Breast epithelium (tissue), 4 donors: ENCODE measurements at regions not wholly inside any gene's neighbourhood (a gene's known extent, or its start where the extent isn't known, plus 50 kb on each side); places are given as distances from the start of the nearest gene placed in this dataset.

Source experiments
- DNase-seq, 2 donors: peaks; one replicate each; pipeline ENCODE4 v3.0.0-alpha.2; 2019; ENCODE audit warnings: low spot score in 2 of 2
- H3K27ac ChIP-seq, 2 donors: fragments of 200-600 bp; sonication (generic) in 1 of 2; one replicate each; pipeline ENCODE4 v1.5.1; 2016 to 2019; ENCODE audit warnings: mild to moderate bottlenecking in 1 of 2
- H3K27me3 ChIP-seq, 2 donors: fragments of 200-600 bp; sonication (generic) in 1 of 2; one replicate each; pipeline versions ENCODE4 v1.5.1 to v1.6.0; 2017 to 2019; ENCODE audit warnings: control low read depth in 1 of 2, mild to moderate bottlenecking in 1 of 2
- H3K36me3 ChIP-seq: fragments of 200-600 bp; one replicate; pipeline ENCODE4 v1.5.1; 2019
- H3K4me1 ChIP-seq, 2 donors: fragments of 200-600 bp; sonication (generic); one replicate each; pipeline ENCODE4 v1.5.1; 2016 to 2019; ENCODE audit warnings: control low read depth in 1 of 2
- H3K4me3 ChIP-seq, 3 donors: fragments of 200-600 bp; sonication (generic); 1 replicate in 2 of 3; 2 replicates in 1 of 3; pipeline ENCODE4 v1.5.1; 2016 to 2019; ENCODE audit warnings: mild to moderate bottlenecking in 3 of 3, moderate library complexity in 2 of 3
- H3K9me3 ChIP-seq, 2 donors: fragments of 200-600 bp; sonication (generic) in 1 of 2; one replicate each; pipeline ENCODE4 v1.5.1; 2016 to 2019; ENCODE audit warnings: control low read depth in 1 of 2
- CTCF ChIP-seq, 3 donors: fragments of 450-650 bp; IDR thresholded peaks; one replicate each; pipeline ENCODE4 v1.5.1; 2016 to 2017; ENCODE audit warnings: antibody characterized with exemption in 3 of 3, mild to moderate bottlenecking in 3 of 3, moderate library complexity in 3 of 3
- POLR2A ChIP-seq: fragments of 450-650 bp; IDR thresholded peaks from one replicate; pipeline ENCODE4 v1.6.1; 2016; ENCODE audit warnings: antibody characterized with exemption, mild to moderate bottlenecking, moderate library complexity
- POLR2AphosphoS5 ChIP-seq, 3 donors: sonication (generic); formaldehyde crosslinking; IDR thresholded peaks; one replicate each; pipeline ENCODE4 v1.6.1; 2017; ENCODE audit warnings: antibody characterized with exemption in 3 of 3
- intact Hi-C: fragments of 100-400 bp; cut with DNase I; formaldehyde crosslinking; loops from one replicate; pipeline ENCODE4 v1.15.1; 2023; ENCODE audit warnings: low total_unique reads

DNA sequence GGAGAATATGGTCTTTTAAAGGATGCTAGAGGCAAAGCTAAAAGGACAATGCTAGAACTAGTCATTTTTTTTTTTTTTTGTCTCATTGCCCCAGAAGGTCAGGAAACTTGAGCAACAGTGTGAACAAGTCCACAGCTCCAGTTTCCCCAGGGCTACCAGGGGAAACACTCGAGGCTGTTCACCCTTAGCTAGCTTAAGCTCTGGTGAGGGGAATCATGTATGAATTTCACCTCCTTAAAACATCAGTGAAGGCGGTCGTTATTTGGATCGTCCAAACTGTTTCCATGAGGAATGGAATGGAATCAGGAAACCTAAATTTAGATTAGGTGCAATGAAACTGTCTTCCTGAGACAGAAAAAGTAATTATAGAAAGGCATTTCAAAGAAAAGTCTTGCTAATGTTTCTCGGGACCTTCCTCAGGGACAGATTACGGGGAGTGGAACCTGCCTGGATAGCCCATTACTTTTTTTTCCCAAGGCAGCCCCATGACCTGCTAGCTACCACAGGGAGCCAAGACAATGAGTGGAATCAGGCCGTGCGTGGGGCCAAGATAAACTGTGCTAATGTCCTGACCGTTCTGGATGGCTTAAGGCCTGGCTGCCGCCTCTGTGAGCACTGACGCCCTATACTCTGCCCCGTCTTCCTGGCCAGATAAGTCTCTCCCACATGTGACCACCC is 164.8 kb upstream of the SGK1 start:
- H3K4me1 ChIP-seq, result peaks cover 0 to 5% of the 10 kb centered on the region in 2 donors
- peak overlapping the region in 1 of 2 donors; percentile 26 for H3K27ac ChIP-seq
- no peaks in the 10 kb centered on the region for H3K9me3 ChIP-seq
- H3K27me3 ChIP-seq, result no peaks in the 10 kb centered on the region
- H3K4me3 ChIP-seq, result no peak overlapping the region
- TF ChIP-seq POLR2A (no peak), CTCF (IDR thresholded peaks at IDR 0.05) (no peak), POLR2AphosphoS5 (IDR thresholded peaks at IDR 0.05) (no peak)
- no peak for DNase-seq
- H3K36me3 ChIP-seq, result no peaks in the 10 kb centered on the region
- intact Hi-C loops, result no loop called here

- Histone ChIP-seq H3K27ac (no peak overlapping the region), H3K4me1 (peaks cover 0 to 5% of the 10 kb centered on the region in 2 donors), H3K27me3 (no peaks in the 10 kb centered on the region), H3K36me3 (no peaks in the 10 kb centered on the region), H3K4me3 (no peak overlapping the region), H3K9me3 (no peaks in the 10 kb centered on the region)
- intact Hi-C loops, result no loop called here
- TF ChIP-seq POLR2A, result no peak
- TF ChIP-seq POLR2AphosphoS5 (IDR thresholded peaks at IDR 0.05), result no peak
- TF ChIP-seq CTCF (IDR thresholded peaks at IDR 0.05), result no peak
- no peak for DNase-seq
These were observed 164.1 kb upstream of the SGK1 start for GRCh38 chr6:134481966-134482365.

DNA sequence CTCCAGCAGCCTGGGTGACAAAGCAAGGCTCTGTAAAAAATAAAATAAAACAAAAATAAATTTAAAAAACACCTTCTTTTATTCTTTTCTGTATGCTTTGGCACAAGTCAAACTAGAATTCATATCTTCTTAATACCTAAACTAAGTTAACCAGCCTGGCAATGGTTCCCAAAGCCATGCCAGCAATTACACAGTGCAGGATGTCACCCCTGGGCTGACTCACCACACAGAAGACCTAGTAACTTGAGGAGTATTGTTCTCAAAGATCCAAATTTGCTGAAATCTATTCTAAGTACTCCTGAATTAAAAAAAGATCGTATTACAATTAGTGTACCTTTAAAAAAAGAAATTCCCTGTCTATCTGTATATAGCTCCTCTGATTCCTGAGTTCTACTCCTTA is 162.7 kb upstream of the SGK1 start:
- H3K36me3 ChIP-seq, result no peaks in the 10 kb centered on the region
- intact Hi-C loops, result no loop called here
- TF ChIP-seq POLR2AphosphoS5 (IDR thresholded peaks at IDR 0.05) (no peak), POLR2A (no peak), CTCF (IDR thresholded peaks at IDR 0.05) (no peak)
- peak in 1 of 2 donors; percentile 57 for DNase-seq
- H3K4me1 ChIP-seq, result peaks cover 0 to 5% of the 10 kb centered on the region in 2 donors
- no peaks in the 10 kb centered on the region for H3K27me3 ChIP-seq
- no peak overlapping the region for H3K27ac ChIP-seq
- H3K9me3 ChIP-seq, result no peaks in the 10 kb centered on the region
- no peak overlapping the region for H3K4me3 ChIP-seq

- no peaks in the 10 kb centered on the region for H3K27me3 ChIP-seq
- H3K4me1 ChIP-seq, result peaks cover 0 to 5% of the 10 kb centered on the region in 2 donors
- intact Hi-C loops, result no loop called here
- no peak for DNase-seq
- H3K27ac ChIP-seq, result no peak overlapping the region
- no peak overlapping the region for H3K4me3 ChIP-seq
- no peak for TF ChIP-seq POLR2A
- TF ChIP-seq CTCF (IDR thresholded peaks at IDR 0.05), result no peak
- no peak for TF ChIP-seq POLR2AphosphoS5 (IDR thresholded peaks at IDR 0.05)
- H3K9me3 ChIP-seq, result no peaks in the 10 kb centered on the region
- no peaks in the 10 kb centered on the region for H3K36me3 ChIP-seq
These were observed 161.0 kb upstream of the SGK1 start for GRCh38 chr6:134478764-134479399.

- Histone ChIP-seq H3K36me3 (no peaks in the 10 kb centered on the region), H3K27me3 (no peaks in the 10 kb centered on the region), H3K4me3 (no peak overlapping the region), H3K27ac (no peak overlapping the region), H3K4me1 (peaks cover 0 to 5% of the 10 kb centered on the region in 2 donors), H3K9me3 (no peaks in the 10 kb centered on the region)
- TF ChIP-seq POLR2AphosphoS5 (IDR thresholded peaks at IDR 0.05), result no peak
- no peak for TF ChIP-seq CTCF (IDR thresholded peaks at IDR 0.05)
- TF ChIP-seq POLR2A, result no peak
- DNase-seq, result no peak
- intact Hi-C loops, result no loop called here
These were observed 160.2 kb upstream of the SGK1 start for GRCh38 chr6:134477991-134478635.
